ENCODE measurements at regions not wholly inside any gene's neighbourhood (a gene's known extent, or its start where the extent isn't known, plus 50 kb on each side); places are given as distances from the start of the nearest gene placed in this dataset.

DNA sequence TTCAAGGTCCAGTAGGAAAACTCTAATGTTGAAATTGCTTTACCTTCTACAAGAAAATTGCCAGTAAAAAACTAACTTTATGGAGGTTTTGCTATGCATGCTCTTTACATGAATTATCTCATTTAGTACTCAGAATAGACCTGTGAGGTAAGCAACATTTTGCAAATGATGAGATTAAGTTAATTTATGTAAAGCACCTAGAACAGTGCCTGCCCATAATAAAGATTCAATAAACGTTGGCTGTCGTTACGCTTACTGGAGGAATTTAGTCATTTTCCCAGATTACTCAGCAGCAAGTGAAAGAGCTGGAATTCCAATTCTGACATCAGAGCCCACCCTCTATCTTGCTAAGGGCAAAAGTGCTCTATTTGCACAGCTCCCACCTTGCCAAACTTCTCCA lies 69.4 kb upstream of the ARID1B start:
- TF ChIP-seq, protein P1, sequence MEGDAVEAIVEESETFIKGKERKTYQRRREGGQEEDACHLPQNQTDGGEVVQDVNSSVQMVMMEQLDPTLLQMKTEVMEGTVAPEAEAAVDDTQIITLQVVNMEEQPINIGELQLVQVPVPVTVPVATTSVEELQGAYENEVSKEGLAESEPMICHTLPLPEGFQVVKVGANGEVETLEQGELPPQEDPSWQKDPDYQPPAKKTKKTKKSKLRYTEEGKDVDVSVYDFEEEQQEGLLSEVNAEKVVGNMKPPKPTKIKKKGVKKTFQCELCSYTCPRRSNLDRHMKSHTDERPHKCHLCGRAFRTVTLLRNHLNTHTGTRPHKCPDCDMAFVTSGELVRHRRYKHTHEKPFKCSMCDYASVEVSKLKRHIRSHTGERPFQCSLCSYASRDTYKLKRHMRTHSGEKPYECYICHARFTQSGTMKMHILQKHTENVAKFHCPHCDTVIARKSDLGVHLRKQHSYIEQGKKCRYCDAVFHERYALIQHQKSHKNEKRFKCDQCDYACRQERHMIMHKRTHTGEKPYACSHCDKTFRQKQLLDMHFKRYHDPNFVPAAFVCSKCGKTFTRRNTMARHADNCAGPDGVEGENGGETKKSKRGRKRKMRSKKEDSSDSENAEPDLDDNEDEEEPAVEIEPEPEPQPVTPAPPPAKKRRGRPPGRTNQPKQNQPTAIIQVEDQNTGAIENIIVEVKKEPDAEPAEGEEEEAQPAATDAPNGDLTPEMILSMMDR (IDR thresholded peaks at IDR 0.05) = no peak
- TF ChIP-seq EZH2 (IDR thresholded peaks at IDR 0.05) = no peak
- TF ChIP-seq EZH2phosphoT487 (IDR thresholded peaks at IDR 0.05) = no peak

Measured in neural progenitor cell (in vitro differentiated cells).